ENCODE measurements at regions not wholly inside any gene's neighbourhood (a gene's known extent, or its start where the extent isn't known, plus 50 kb on each side); places are given as distances from the start of the nearest gene placed in this dataset.

- no peak for TF ChIP-seq EZH2 (IDR thresholded peaks at IDR 0.05; ENCODE audit: borderline replicate concordance, low read length)
- TF ChIP-seq CTCF (IDR thresholded peaks at IDR 0.05; ENCODE audit: low read length), result no peak
Observed at GRCh38 chr16:73542885-73543284, 495.0 kb upstream of the ZFHX3 start.
